Fibroblast of pulmonary artery (primary cell): ENCODE measurements at regions not wholly inside any gene's neighbourhood (a gene's known extent, or its start where the extent isn't known, plus 50 kb on each side); places are given as distances from the start of the nearest gene placed in this dataset.

ENCODE experiments used
- DNase-seq: peaks from one replicate; pipeline ENCODE4 v3.0.0-alpha.2; 2010; ENCODE audit warnings: low read depth
- H3K4me3 ChIP-seq: replicated peaks from 2 replicates; pipeline ENCODE4 v1.5.1; 2011; ENCODE audit warnings: low read depth, mild to moderate bottlenecking, control low read depth, low read length, moderate library complexity
- CTCF ChIP-seq: IDR thresholded peaks from 2 replicates; pipeline ENCODE4 v1.5.1; 2011; ENCODE audit warnings: mild to moderate bottlenecking, control low read depth, low read length, inconsistent platforms; ENCODE audit errors: missing control alignments

GRCh38 chr7:58316-58715 lies 134.1 kb upstream of the FAM20C start:
- no peak overlapping the region for H3K4me3 ChIP-seq
- no peak for DNase-seq
- no peak for TF ChIP-seq CTCF

- no peak for TF ChIP-seq CTCF
- no peak for DNase-seq
- no peak overlapping the region for H3K4me3 ChIP-seq
Measured at GRCh38 chr7:59079-60016, 133.0 kb upstream of the FAM20C start.

- TF ChIP-seq CTCF: no peak
- no peak overlapping the region for H3K4me3 ChIP-seq
- DNase-seq: no peak
Measured at GRCh38 chr7:60017-60675, 132.2 kb upstream of the FAM20C start.

- no peak overlapping the region for H3K4me3 ChIP-seq
- no peak for TF ChIP-seq CTCF
- DNase-seq: no peak
Measured at GRCh38 chr7:60706-61105, 131.7 kb upstream of the FAM20C start.

GRCh38 chr7:61111-61510 lies 131.3 kb upstream of the FAM20C start:
- no peak for DNase-seq
- no peak for TF ChIP-seq CTCF
- H3K4me3 ChIP-seq: no peak overlapping the region

GRCh38 chr7:61576-62360 lies 130.6 kb upstream of the FAM20C start:
- TF ChIP-seq CTCF: no peak
- no peak for DNase-seq

More at GRCh38 chr7:61576-62360, 130.6 kb upstream of the FAM20C start:
- no peak overlapping the region for H3K4me3 ChIP-seq
